ENCODE measurements at regions not wholly inside any gene's neighbourhood (a gene's known extent, or its start where the extent isn't known, plus 50 kb on each side); places are given as distances from the start of the nearest gene placed in this dataset.

- H4K8ac ChIP-seq (ENCODE audit: low read depth, low read length): no peak overlapping the region
- peaks cover 0 to 2% of the 10 kb centered on the region in 2 donors for H3K9me3 ChIP-seq (replicated peaks in 1 of 2; ENCODE audit: control insufficient read depth in 2 of 2, insufficient read depth in 1 of 2, low read depth in 1 of 2, low read length in 2 of 2)
- H3K9ac ChIP-seq (ENCODE audit: low read depth, low read length, poor library complexity): no peak overlapping the region
- no peak overlapping the region for H2AK5ac ChIP-seq (ENCODE audit: low read depth, low read length)
- no peaks in the 10 kb centered on the region for H3K79me1 ChIP-seq (ENCODE audit: low read depth, low read length)
- H3K18ac ChIP-seq (ENCODE audit: low read length): no peak overlapping the region
- DNase-seq (ENCODE audit: low spot score): no peak
- H2BK5ac ChIP-seq (ENCODE audit: low read length): no peak overlapping the region
- no peak overlapping the region for H3K4me2 ChIP-seq (ENCODE audit: insufficient read depth, low read length, poor library complexity, severe bottlenecking)
- H3K23ac ChIP-seq (ENCODE audit: low read depth, low read length, poor library complexity): no peak overlapping the region
- H3K27me3 ChIP-seq (ENCODE audit: control insufficient read depth in 3 of 3, insufficient read depth in 3 of 3, low read depth in 1 of 3, low read length in 3 of 3): no peaks in the 10 kb centered on the region
- H2BK120ac ChIP-seq (ENCODE audit: low read depth, low read length): no peak overlapping the region
- no peak overlapping the region for H2BK15ac ChIP-seq (ENCODE audit: low read length)
- H3K4me3 ChIP-seq (ENCODE audit: low read length in 2 of 2): no peak overlapping the region
- H3K4me1 ChIP-seq (ENCODE audit: control insufficient read depth in 2 of 2, insufficient read depth in 1 of 2, low read depth in 1 of 2, low read length in 2 of 2): peaks cover 0 to 2% of the 10 kb centered on the region in 2 donors
- no peak overlapping the region for H2BK12ac ChIP-seq (ENCODE audit: low read length)
- WGBS, 2 donors (ENCODE audit: extremely low coverage in 2 of 2, insufficient read length in 2 of 2, insufficient replicate concordance in 1 of 2): no CpG with 5 or more reads among the region's 8 CpGs
- no peak overlapping the region for H3K14ac ChIP-seq (ENCODE audit: low read length)
- no peak overlapping the region for H4K91ac ChIP-seq (ENCODE audit: low read depth, low read length, poor library complexity)
- no peaks in the 10 kb centered on the region for H3K36me3 ChIP-seq (replicated peaks in 1 of 2; ENCODE audit: control insufficient read depth in 2 of 2, insufficient read depth in 2 of 2, low read length in 2 of 2)
- H2AFZ ChIP-seq (ENCODE audit: low read length): peak overlapping the region; percentile 36
- H3K27ac ChIP-seq (replicated peaks; ENCODE audit: low read length): no peak overlapping the region
- no peak overlapping the region for H3K4ac ChIP-seq (ENCODE audit: low read length)
These were observed 161.3 kb downstream of the WSCD1 start for GRCh38 chr17:6231465-6231864.

GRCh38 chr17:6218333-6218732, 148.2 kb downstream of the WSCD1 start:
- Histone ChIP-seq H3K23ac (ENCODE audit: low read depth, low read length, poor library complexity) (no peak overlapping the region), H3K79me1 (ENCODE audit: low read depth, low read length) (no peaks in the 10 kb centered on the region), H2BK5ac (ENCODE audit: low read length) (no peak overlapping the region), H3K4me3 (ENCODE audit: low read length in 2 of 2) (no peak overlapping the region), H3K27ac (replicated peaks; ENCODE audit: low read length) (no peak overlapping the region), H3K18ac (ENCODE audit: low read length) (no peak overlapping the region), H4K8ac (ENCODE audit: low read depth, low read length) (no peak overlapping the region), H2BK15ac (ENCODE audit: low read length) (no peak overlapping the region), H3K36me3 (replicated peaks in 1 of 2; ENCODE audit: control insufficient read depth in 2 of 2, insufficient read depth in 2 of 2, low read length in 2 of 2) (no peaks in the 10 kb centered on the region), H2AFZ (ENCODE audit: low read length) (no peak overlapping the region), H3K4me1 (ENCODE audit: control insufficient read depth in 2 of 2, insufficient read depth in 1 of 2, low read depth in 1 of 2, low read length in 2 of 2) (no peaks in the 10 kb centered on the region), H3K4ac (ENCODE audit: low read length) (no peak overlapping the region), H2AK5ac (ENCODE audit: low read depth, low read length) (no peak overlapping the region), H4K91ac (ENCODE audit: low read depth, low read length, poor library complexity) (no peak overlapping the region), H3K9ac (ENCODE audit: low read depth, low read length, poor library complexity) (no peak overlapping the region), H3K9me3 (replicated peaks in 1 of 2; ENCODE audit: control insufficient read depth in 2 of 2, insufficient read depth in 1 of 2, low read depth in 1 of 2, low read length in 2 of 2) (peaks cover 0 to 6% of the 10 kb centered on the region in 2 donors), H3K14ac (ENCODE audit: low read length) (no peak overlapping the region), H2BK12ac (ENCODE audit: low read length) (no peak overlapping the region), H3K27me3 (ENCODE audit: control insufficient read depth in 3 of 3, insufficient read depth in 3 of 3, low read depth in 1 of 3, low read length in 3 of 3) (no peaks in the 10 kb centered on the region), H2BK120ac (ENCODE audit: low read depth, low read length) (no peak overlapping the region), H3K4me2 (ENCODE audit: insufficient read depth, low read length, poor library complexity, severe bottlenecking) (no peak overlapping the region)
- no CpG with 5 or more reads among the region's 7 CpGs for WGBS, 2 donors (ENCODE audit: extremely low coverage in 2 of 2, insufficient read length in 2 of 2, insufficient replicate concordance in 1 of 2)
- no peak for DNase-seq (ENCODE audit: low spot score)

- no peak overlapping the region for H2AFZ ChIP-seq (ENCODE audit: low read length)
- H3K27me3 ChIP-seq (ENCODE audit: control insufficient read depth in 3 of 3, insufficient read depth in 3 of 3, low read depth in 1 of 3, low read length in 3 of 3): no peaks in the 10 kb centered on the region
- H2BK5ac ChIP-seq (ENCODE audit: low read length): no peak overlapping the region
- no peak overlapping the region for H3K9ac ChIP-seq (ENCODE audit: low read depth, low read length, poor library complexity)
- H4K8ac ChIP-seq (ENCODE audit: low read depth, low read length): no peak overlapping the region
- no peak overlapping the region for H3K4me3 ChIP-seq (ENCODE audit: low read length in 2 of 2)
- no CpG with 5 or more reads among the region's 13 CpGs for WGBS, 2 donors (ENCODE audit: extremely low coverage in 2 of 2, insufficient read length in 2 of 2, insufficient replicate concordance in 1 of 2)
- no peak overlapping the region for H3K27ac ChIP-seq (replicated peaks; ENCODE audit: low read length)
- no peaks in the 10 kb centered on the region for H3K4me1 ChIP-seq (ENCODE audit: control insufficient read depth in 2 of 2, insufficient read depth in 1 of 2, low read depth in 1 of 2, low read length in 2 of 2)
- no peaks in the 10 kb centered on the region for H3K9me3 ChIP-seq (replicated peaks in 1 of 2; ENCODE audit: control insufficient read depth in 2 of 2, insufficient read depth in 1 of 2, low read depth in 1 of 2, low read length in 2 of 2)
- H2BK12ac ChIP-seq (ENCODE audit: low read length): no peak overlapping the region
- no peak overlapping the region for H3K4ac ChIP-seq (ENCODE audit: low read length)
- H3K18ac ChIP-seq (ENCODE audit: low read length): no peak overlapping the region
- no peak overlapping the region for H2BK15ac ChIP-seq (ENCODE audit: low read length)
- H2AK5ac ChIP-seq (ENCODE audit: low read depth, low read length): no peak overlapping the region
- no peak overlapping the region for H3K14ac ChIP-seq (ENCODE audit: low read length)
- no peak overlapping the region for H3K23ac ChIP-seq (ENCODE audit: low read depth, low read length, poor library complexity)
- H3K36me3 ChIP-seq (replicated peaks in 1 of 2; ENCODE audit: control insufficient read depth in 2 of 2, insufficient read depth in 2 of 2, low read length in 2 of 2): no peaks in the 10 kb centered on the region
- no peak for DNase-seq (ENCODE audit: low spot score)
- no peak overlapping the region for H4K91ac ChIP-seq (ENCODE audit: low read depth, low read length, poor library complexity)
- H3K79me1 ChIP-seq (ENCODE audit: low read depth, low read length): no peaks in the 10 kb centered on the region
- no peak overlapping the region for H2BK120ac ChIP-seq (ENCODE audit: low read depth, low read length)
- no peak overlapping the region for H3K4me2 ChIP-seq (ENCODE audit: insufficient read depth, low read length, poor library complexity, severe bottlenecking)
These were observed 145.2 kb downstream of the WSCD1 start for GRCh38 chr17:6215071-6216035.

- no peaks in the 10 kb centered on the region for H3K27me3 ChIP-seq (ENCODE audit: control insufficient read depth in 3 of 3, insufficient read depth in 3 of 3, low read depth in 1 of 3, low read length in 3 of 3)
- H4K8ac ChIP-seq (ENCODE audit: low read depth, low read length): no peak overlapping the region
- no CpG with 5 or more reads among the region's 4 CpGs for WGBS, 2 donors (ENCODE audit: extremely low coverage in 2 of 2, insufficient read length in 2 of 2, insufficient replicate concordance in 1 of 2)
- no peak overlapping the region for H2BK120ac ChIP-seq (ENCODE audit: low read depth, low read length)
- H2BK5ac ChIP-seq (ENCODE audit: low read length): no peak overlapping the region
- H2AK5ac ChIP-seq (ENCODE audit: low read depth, low read length): peak overlapping the region; percentile 20
- H4K91ac ChIP-seq (ENCODE audit: low read depth, low read length, poor library complexity): no peak overlapping the region
- no peak overlapping the region for H3K4ac ChIP-seq (ENCODE audit: low read length)
- H3K18ac ChIP-seq (ENCODE audit: low read length): peak overlapping the region; percentile 62
- no peak for DNase-seq (ENCODE audit: low spot score)
- no peak overlapping the region for H2AFZ ChIP-seq (ENCODE audit: low read length)
- H3K4me2 ChIP-seq (ENCODE audit: insufficient read depth, low read length, poor library complexity, severe bottlenecking): no peak overlapping the region
- H3K79me1 ChIP-seq (ENCODE audit: low read depth, low read length): no peaks in the 10 kb centered on the region
- peak overlapping the region; percentile 87 for H3K14ac ChIP-seq (ENCODE audit: low read length)
- H3K9ac ChIP-seq (ENCODE audit: low read depth, low read length, poor library complexity): no peak overlapping the region
- no peak overlapping the region for H2BK12ac ChIP-seq (ENCODE audit: low read length)
- no peak overlapping the region for H3K23ac ChIP-seq (ENCODE audit: low read depth, low read length, poor library complexity)
- H3K27ac ChIP-seq (replicated peaks; ENCODE audit: low read length): no peak overlapping the region
- no peaks in the 10 kb centered on the region for H3K9me3 ChIP-seq (replicated peaks in 1 of 2; ENCODE audit: control insufficient read depth in 2 of 2, insufficient read depth in 1 of 2, low read depth in 1 of 2, low read length in 2 of 2)
- H3K36me3 ChIP-seq (replicated peaks in 1 of 2; ENCODE audit: control insufficient read depth in 2 of 2, insufficient read depth in 2 of 2, low read length in 2 of 2): no peaks in the 10 kb centered on the region
- no peak overlapping the region for H2BK15ac ChIP-seq (ENCODE audit: low read length)
- H3K4me1 ChIP-seq (ENCODE audit: control insufficient read depth in 2 of 2, insufficient read depth in 1 of 2, low read depth in 1 of 2, low read length in 2 of 2): no peaks in the 10 kb centered on the region
- no peak overlapping the region for H3K4me3 ChIP-seq (ENCODE audit: low read length in 2 of 2)
These were observed 143.7 kb downstream of the WSCD1 start for GRCh38 chr17:6213859-6214258.
